GM12878 (cell line): ENCODE measurements at regions not wholly inside any gene's neighbourhood (a gene's known extent, or its start where the extent isn't known, plus 50 kb on each side); places are given as distances from the start of the nearest gene placed in this dataset.

Source experiments
- ATAC-seq: fragments of 200-7000 bp; cut with Tn5 transposase; 3 replicates; pipeline ENCODE4 v1.9.1; 2020; ENCODE audit warnings: mild to moderate bottlenecking, moderate library complexity
- BruUV-seq: library from RNA; stranded (reverse); fragments of 400-500 nt; replicated peaks from 2 replicates; lab custom pipeline; 2021; lab: Mats Ljungman, UMichigan
- CTCF ChIA-PET: fragments of 300-600 bp; sonication (Branson Sonifier 250); formaldehyde crosslinking; extraction: SDS; loops from one replicate; lab custom pipeline; 2021; ENCODE audit warnings: inconsistent platforms; lab: Yijun Ruan, JAX
- POLR2A ChIA-PET: fragments of 350-600 bp; formaldehyde crosslinking; extraction: SDS; loops from one replicate; lab custom pipeline; 2021; ENCODE audit warnings: inconsistent platforms; lab: Charles Lee
- RAD21 ChIA-PET: fragments of 300-600 bp; sonication (Branson Sonifier 250); formaldehyde crosslinking; loops from one replicate; lab custom pipeline; 2023; ENCODE audit warnings: antibody characterized with exemption; ENCODE audit not compliant: unreplicated experiment; lab: Charles Lee
- SMC1A ChIA-PET: fragments of 300-600 bp; sonication (Branson Sonifier 250); formaldehyde crosslinking; loops from one replicate; lab custom pipeline; 2023; ENCODE audit not compliant: unreplicated experiment, uncharacterized antibody; lab: Charles Lee
- DNase-seq: peaks from one replicate; pipeline ENCODE4 v3.0.0-alpha.2; 2011; ENCODE audit warnings: low read depth, low spot score
- FAIRE-seq: peaks from 3 replicates; lab custom pipeline; 2011; peaks lifted over from hg19 to GRCh38; lab: Jason Lieb, UNC
- H2AFZ ChIP-seq: 2 replicates; pipeline ENCODE4 v1.6.0; 2011; ENCODE audit warnings: low read depth, low read length, control low read depth; ENCODE audit not compliant: control insufficient read depth
- H3K27ac ChIP-seq: 2 replicates; pipeline ENCODE4 v1.5.1; 2011; ENCODE audit warnings: control low read depth; ENCODE audit not compliant: control insufficient read depth, insufficient read depth
- H3K27me3 ChIP-seq, 2 experiments: replicated peaks in 1 of 2; 2 replicates each; pipeline versions ENCODE4 v1.6.0 to v1.6.1; 2011; ENCODE audit warnings: low read length in 1 of 2; ENCODE audit not compliant: control insufficient read depth in 2 of 2, insufficient read depth in 2 of 2
- H3K36me3 ChIP-seq, 2 experiments: 2 replicates each; pipeline ENCODE4 v1.5.1; 2011; ENCODE audit warnings: low read length in 1 of 2; ENCODE audit not compliant: control insufficient read depth in 2 of 2, insufficient read depth in 2 of 2
- H3K4me1 ChIP-seq: 2 replicates; pipeline ENCODE4 v1.6.1; 2011; ENCODE audit warnings: mild to moderate bottlenecking, low read length, moderate library complexity, mixed read lengths; ENCODE audit not compliant: control insufficient read depth, insufficient read depth
- H3K4me2 ChIP-seq: 2 replicates; pipeline ENCODE4 v1.6.0; 2011; ENCODE audit warnings: control low read depth; ENCODE audit not compliant: control insufficient read depth, insufficient read depth
- H3K4me3 ChIP-seq: fragments of 200-600 bp; sonication (generic); 2 replicates; pipeline ENCODE4 v1.5.1; 2016
- H3K79me2 ChIP-seq: 2 replicates; pipeline ENCODE4 v1.6.0; 2011; ENCODE audit warnings: low read length; ENCODE audit not compliant: control insufficient read depth, insufficient read depth
- H3K9ac ChIP-seq: 2 replicates; pipeline ENCODE4 v1.8.0; 2011; ENCODE audit warnings: low read length, control low read depth, mixed read lengths; ENCODE audit not compliant: control insufficient read depth, insufficient read depth
- H3K9me3 ChIP-seq: replicated peaks from 3 replicates; pipeline ENCODE4 v1.5.1; 2011; ENCODE audit warnings: mild to moderate bottlenecking, low read length; ENCODE audit not compliant: control insufficient read depth, insufficient read depth
- H4K20me1 ChIP-seq: 2 replicates; pipeline ENCODE4 v1.6.0; 2011; ENCODE audit not compliant: control insufficient read depth, insufficient read depth
- BCL11A ChIP-seq: IDR thresholded peaks from 2 replicates; pipeline ENCODE4 v1.6.1; 2011; ENCODE audit warnings: low read depth, low read length
- BRCA1 ChIP-seq: IDR thresholded peaks from 2 replicates; pipeline ENCODE4 v1.6.1; 2011; ENCODE audit warnings: low read depth, low read length, improper control_type of control experiment
- E2F8 ChIP-seq: fragments of 450-650 bp; IDR thresholded peaks from 2 replicates; pipeline ENCODE4 v1.6.1; 2018; ENCODE audit warnings: mild to moderate bottlenecking, low read depth, moderate library complexity; ENCODE audit not compliant: partially characterized antibody
- GABPA ChIP-seq: IDR thresholded peaks from 2 replicates; pipeline ENCODE4 v1.6.1; 2014; ENCODE audit warnings: antibody characterized with exemption, low read depth, mild to moderate bottlenecking, inconsistent platforms
- GATAD2B ChIP-seq: fragments of 450-650 bp; conservative IDR thresholded peaks from 2 replicates; pipeline ENCODE4 v1.6.1; 2017; ENCODE audit warnings: low read depth, mild to moderate bottlenecking, moderate library complexity
- HDAC2 ChIP-seq: fragments of 200-600 bp; sonication (generic); IDR thresholded peaks from 2 replicates; pipeline ENCODE4 v1.6.1; 2017
- IKZF2 ChIP-seq, 2 experiments: fragments of 450-650 bp; IDR thresholded peaks; 2 replicates each; pipeline ENCODE4 v1.6.1; 2017; ENCODE audit warnings: mild to moderate bottlenecking in 2 of 2, moderate library complexity in 2 of 2
- IRF5 ChIP-seq: fragments of 450-650 bp; IDR thresholded peaks from 2 replicates; pipeline ENCODE4 v1.6.1; 2017; ENCODE audit warnings: borderline replicate concordance
- KDM1A ChIP-seq: fragments of 200-600 bp; sonication (generic); IDR thresholded peaks from 2 replicates; pipeline ENCODE4 v1.6.1; 2016; ENCODE audit warnings: borderline replicate concordance
- MAX ChIP-seq: IDR thresholded peaks from 2 replicates; pipeline ENCODE4 v1.6.1; 2012; ENCODE audit warnings: low read depth, low read length, improper control_type of control experiment
- NBN ChIP-seq: fragments of 450-650 bp; IDR thresholded peaks from 2 replicates; pipeline ENCODE4 v1.6.1; 2016
- NFYA ChIP-seq: IDR thresholded peaks from 2 replicates; pipeline ENCODE4 v1.6.1; 2011; ENCODE audit warnings: low read depth, mild to moderate bottlenecking, low read length, improper control_type of control experiment, borderline replicate concordance
- NR2F1 ChIP-seq: fragments of 450-650 bp; conservative IDR thresholded peaks from 2 replicates; pipeline ENCODE4 v1.6.1; 2017; ENCODE audit warnings: mild to moderate bottlenecking
- RB1 ChIP-seq: fragments of 450-650 bp; formaldehyde crosslinking; IDR thresholded peaks from 2 replicates; pipeline ENCODE4 v1.6.1; 2017; ENCODE audit warnings: mild to moderate bottlenecking, borderline replicate concordance
- SREBF2 ChIP-seq: IDR thresholded peaks from 2 replicates; pipeline ENCODE4 v1.6.1; 2012; ENCODE audit warnings: mild to moderate bottlenecking, low read length
- TCF7 ChIP-seq: IDR thresholded peaks from 2 replicates; pipeline ENCODE4 v1.6.1; 2014; ENCODE audit warnings: antibody characterized with exemption, borderline replicate concordance
- WRNIP1 ChIP-seq: IDR thresholded peaks from 2 replicates; pipeline ENCODE4 v1.6.1; 2011; ENCODE audit warnings: low read depth, low read length, improper control_type of control experiment, borderline replicate concordance
- YBX1 ChIP-seq: fragments of 450-650 bp; IDR thresholded peaks from 2 replicates; pipeline ENCODE4 v1.6.1; 2016; ENCODE audit warnings: antibody characterized with exemption
- ZNF217 ChIP-seq: fragments of 450-650 bp; IDR thresholded peaks from 2 replicates; pipeline ENCODE4 v1.6.1; 2017; ENCODE audit warnings: antibody characterized with exemption, mild to moderate bottlenecking
- ZZZ3 ChIP-seq: IDR thresholded peaks from 2 replicates; pipeline ENCODE4 v1.6.1; 2011; ENCODE audit warnings: low read depth; ENCODE audit not compliant: control insufficient read depth, insufficient read length
- WGBS: methylation state at CpG from one replicate; pipeline ENCODE4 v1.1.6; 2016; ENCODE audit warnings: low lambda C conversion rate; ENCODE audit not compliant: insufficient replicate concordance, insufficient coverage; ENCODE audit errors: missing lambda C conversion rate; 5-methylcytosine and 5-hydroxymethylcytosine counted together
- in situ Hi-C: fragments of 300-500 bp; cut with MboI; formaldehyde crosslinking; loops from 9 replicates; pipeline ENCODE4 v1.14.3; 2018; ENCODE audit warnings: mixed read lengths
- intact Hi-C: fragments of 100-400 bp; cut with micrococcal nuclease; formaldehyde crosslinking; loops from one replicate; pipeline ENCODE4 v1.14.2; 2022; ENCODE audit not compliant: unreplicated experiment
- TF ChIP-seq, protein P1 (sequence below), 3 experiments: IDR thresholded peaks in 2 of 3; conservative IDR thresholded peaks in 1 of 3; 2 replicates each; pipeline ENCODE4 v1.5.1; 2011; ENCODE audit warnings: low read depth in 3 of 3, low read length in 3 of 3, mild to moderate bottlenecking in 3 of 3, control low read depth in 2 of 3, moderate library complexity in 2 of 3, inconsistent platforms in 1 of 3, mixed read lengths in 1 of 3; ENCODE audit not compliant: control insufficient read depth in 2 of 3, insufficient read depth in 1 of 3; ENCODE audit errors: extremely low read depth in 1 of 3

DNA sequence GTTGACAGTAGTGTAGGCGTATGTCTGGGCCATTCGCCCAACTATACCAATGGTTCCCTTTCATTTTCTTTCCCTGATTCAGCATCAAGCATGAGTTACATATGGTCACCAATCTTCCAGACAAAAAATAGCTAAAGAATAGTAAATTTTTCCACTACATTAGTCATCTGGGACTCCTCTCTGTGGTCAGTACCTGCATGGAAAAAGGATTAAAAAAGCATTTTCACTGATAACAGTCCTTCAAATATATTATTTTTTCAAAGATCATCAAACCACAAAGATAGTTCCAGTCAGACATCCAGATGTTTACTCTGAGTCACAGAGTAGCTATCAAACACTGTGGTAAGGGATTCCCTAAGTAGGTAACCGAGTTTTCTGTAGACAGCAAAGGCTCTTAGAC, 302.6 kb upstream of the SEMA3D start (continued):
- TF ChIP-seq RB1 (no peak), E2F8 (no peak), IRF5 (no peak), SREBF2 (no peak), NR2F1 (no peak)

- no peaks in the 10 kb centered on the region for H3K36me3 ChIP-seq
- no peaks in the 10 kb centered on the region for H3K27me3 ChIP-seq
- H3K4me3 ChIP-seq, result no peak overlapping the region
- H3K9ac ChIP-seq, result no peak overlapping the region
- ChIA-PET SMC1A (no interaction called here), POLR2A (no interaction called here), CTCF (no interaction called here), RAD21 (no interaction called here)
- TF ChIP-seq BRCA1, result no peak
- TF ChIP-seq MAX, result no peak
- TF ChIP-seq NFYA, result no peak
- no peak for TF ChIP-seq ZNF217
- no peak for TF ChIP-seq GABPA
- no peak for TF ChIP-seq KDM1A
- TF ChIP-seq, protein P1, sequence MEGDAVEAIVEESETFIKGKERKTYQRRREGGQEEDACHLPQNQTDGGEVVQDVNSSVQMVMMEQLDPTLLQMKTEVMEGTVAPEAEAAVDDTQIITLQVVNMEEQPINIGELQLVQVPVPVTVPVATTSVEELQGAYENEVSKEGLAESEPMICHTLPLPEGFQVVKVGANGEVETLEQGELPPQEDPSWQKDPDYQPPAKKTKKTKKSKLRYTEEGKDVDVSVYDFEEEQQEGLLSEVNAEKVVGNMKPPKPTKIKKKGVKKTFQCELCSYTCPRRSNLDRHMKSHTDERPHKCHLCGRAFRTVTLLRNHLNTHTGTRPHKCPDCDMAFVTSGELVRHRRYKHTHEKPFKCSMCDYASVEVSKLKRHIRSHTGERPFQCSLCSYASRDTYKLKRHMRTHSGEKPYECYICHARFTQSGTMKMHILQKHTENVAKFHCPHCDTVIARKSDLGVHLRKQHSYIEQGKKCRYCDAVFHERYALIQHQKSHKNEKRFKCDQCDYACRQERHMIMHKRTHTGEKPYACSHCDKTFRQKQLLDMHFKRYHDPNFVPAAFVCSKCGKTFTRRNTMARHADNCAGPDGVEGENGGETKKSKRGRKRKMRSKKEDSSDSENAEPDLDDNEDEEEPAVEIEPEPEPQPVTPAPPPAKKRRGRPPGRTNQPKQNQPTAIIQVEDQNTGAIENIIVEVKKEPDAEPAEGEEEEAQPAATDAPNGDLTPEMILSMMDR (IDR thresholded peaks at IDR 0.05 in 2 of 3, conservative IDR thresholded peaks at IDR 0.05 in 1 of 3; ENCODE audit: control insufficient read depth in 2 of 3, extremely low read depth in 1 of 3, insufficient read depth in 1 of 3, low read depth in 3 of 3, low read length in 3 of 3), result no peak
- no peak for TF ChIP-seq ZZZ3
- no peak for TF ChIP-seq TCF7
- no peak for TF ChIP-seq GATAD2B
- no peak for TF ChIP-seq BCL11A
- no peak for TF ChIP-seq HDAC2
- no peak for TF ChIP-seq WRNIP1
- TF ChIP-seq NBN, result no peak
- TF ChIP-seq IKZF2 (IDR thresholded peaks at IDR 0.05), result no peak
- TF ChIP-seq YBX1, result no peak
- no peaks in the 10 kb centered on the region for H4K20me1 ChIP-seq
- no peak overlapping the region for H3K4me2 ChIP-seq
- WGBS, result 60% methylated on average over 1 of the region's 1 CpG
- no peaks in the 10 kb centered on the region for H3K79me2 ChIP-seq
- DNase-seq (no peak), ATAC-seq (no peak), FAIRE-seq (no peak)
- H2AFZ ChIP-seq, result no peak overlapping the region
- no peaks in the 10 kb centered on the region for H3K9me3 ChIP-seq
- intact Hi-C loops (no loop called here), in situ Hi-C loops (no loop called here)
- H3K4me1 ChIP-seq, result no peaks in the 10 kb centered on the region
- no TSS peak for BruUV-seq
- H3K27ac ChIP-seq, result no peak overlapping the region
These were observed 301.6 kb upstream of the SEMA3D start for GRCh38 chr7:85488406-85488805.
